GM12872 (cell line): ENCODE measurements at regions not wholly inside any gene's neighbourhood (a gene's known extent, or its start where the extent isn't known, plus 50 kb on each side); places are given as distances from the start of the nearest gene placed in this dataset.

Experiments
- CTCF ChIP-seq: IDR thresholded peaks from 3 replicates; pipeline ENCODE4 v1.5.1; 2011; ENCODE audit warnings: low read depth, mild to moderate bottlenecking, low read length, moderate library complexity; ENCODE audit not compliant: insufficient read depth

- no peak for TF ChIP-seq CTCF
These were observed 234.1 kb downstream of the CDH26 start for GRCh38 chr20:60192326-60192725.

- no peak for TF ChIP-seq CTCF
These were observed 241.6 kb downstream of the CDH26 start for GRCh38 chr20:60199866-60200265.

GRCh38 chr20:60200305-60200918 lies 242.2 kb downstream of the CDH26 start:
- TF ChIP-seq CTCF = no peak

- no peak for TF ChIP-seq CTCF
These were observed 243.1 kb downstream of the CDH26 start for GRCh38 chr20:60201198-60201835.

- no peak for TF ChIP-seq CTCF
These were observed 243.8 kb downstream of the CDH26 start for GRCh38 chr20:60202046-60202445.

- TF ChIP-seq CTCF = no peak
These were observed 245.2 kb downstream of the CDH26 start for GRCh38 chr20:60203451-60203850.

GRCh38 chr20:60204601-60205000 lies 246.4 kb downstream of the CDH26 start:
- TF ChIP-seq CTCF = no peak
